ENCODE measurements at regions not wholly inside any gene's neighbourhood (a gene's known extent, or its start where the extent isn't known, plus 50 kb on each side); places are given as distances from the start of the nearest gene placed in this dataset.

- no peak for TF ChIP-seq POLR2A (IDR thresholded peaks at IDR 0.05)
- TF ChIP-seq POLR2AphosphoS5 (IDR thresholded peaks at IDR 0.05) = no peak
- TF ChIP-seq, protein P1, sequence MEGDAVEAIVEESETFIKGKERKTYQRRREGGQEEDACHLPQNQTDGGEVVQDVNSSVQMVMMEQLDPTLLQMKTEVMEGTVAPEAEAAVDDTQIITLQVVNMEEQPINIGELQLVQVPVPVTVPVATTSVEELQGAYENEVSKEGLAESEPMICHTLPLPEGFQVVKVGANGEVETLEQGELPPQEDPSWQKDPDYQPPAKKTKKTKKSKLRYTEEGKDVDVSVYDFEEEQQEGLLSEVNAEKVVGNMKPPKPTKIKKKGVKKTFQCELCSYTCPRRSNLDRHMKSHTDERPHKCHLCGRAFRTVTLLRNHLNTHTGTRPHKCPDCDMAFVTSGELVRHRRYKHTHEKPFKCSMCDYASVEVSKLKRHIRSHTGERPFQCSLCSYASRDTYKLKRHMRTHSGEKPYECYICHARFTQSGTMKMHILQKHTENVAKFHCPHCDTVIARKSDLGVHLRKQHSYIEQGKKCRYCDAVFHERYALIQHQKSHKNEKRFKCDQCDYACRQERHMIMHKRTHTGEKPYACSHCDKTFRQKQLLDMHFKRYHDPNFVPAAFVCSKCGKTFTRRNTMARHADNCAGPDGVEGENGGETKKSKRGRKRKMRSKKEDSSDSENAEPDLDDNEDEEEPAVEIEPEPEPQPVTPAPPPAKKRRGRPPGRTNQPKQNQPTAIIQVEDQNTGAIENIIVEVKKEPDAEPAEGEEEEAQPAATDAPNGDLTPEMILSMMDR (IDR thresholded peaks at IDR 0.05) = no peak
Observed at GRCh38 chr2:48122166-48122565, 192.3 kb upstream of the FOXN2 start.
